ENCODE measurements at regions not wholly inside any gene's neighbourhood (a gene's known extent, or its start where the extent isn't known, plus 50 kb on each side); places are given as distances from the start of the nearest gene placed in this dataset.

GRCh38 chr13:76813891-76814290 is 72.3 kb downstream of the KCTD12 start:
- no peak for DNase-seq (ENCODE audit: low spot score)
- TF ChIP-seq EZH2 (IDR thresholded peaks at IDR 0.05; ENCODE audit: borderline replicate concordance, low read depth, low read length, poor library complexity, severe bottlenecking) (no peak), CTCF (conservative IDR thresholded peaks at IDR 0.05; ENCODE audit: low read depth, low read length) (no peak)
- no TSS peak for BruUV-seq (replicated peaks)
- intact Hi-C loops (cut with micrococcal nuclease; ENCODE audit: unreplicated experiment): no loop called here
- POLR2A ChIA-PET (ENCODE audit: low non-redundant PET): no interaction called here
- CTCF ChIA-PET: no interaction called here
- no peaks in the 10 kb centered on the region for H3K9me3 ChIP-seq (ENCODE audit: low read depth, low read length, poor library complexity, severe bottlenecking)
- H3K36me3 ChIP-seq (ENCODE audit: insufficient read depth, low read length, poor library complexity, severe bottlenecking): no peaks in the 10 kb centered on the region
- no peak overlapping the region for H3K27ac ChIP-seq (ENCODE audit: low read depth, low read length, poor library complexity, severe bottlenecking)
- no peaks in the 10 kb centered on the region for H3K4me1 ChIP-seq (ENCODE audit: insufficient read depth, low read length, poor library complexity, severe bottlenecking)
- H3K4me3 ChIP-seq (ENCODE audit: low read depth, low read length, poor library complexity, severe bottlenecking): no peak overlapping the region
- no peaks in the 10 kb centered on the region for H3K27me3 ChIP-seq (replicated peaks; ENCODE audit: insufficient read depth, low read depth, low read length, poor library complexity)

GRCh38 chr13:76813000-76813691 is 73.1 kb downstream of the KCTD12 start:
- ChIA-PET POLR2A (ENCODE audit: low non-redundant PET) (interaction anchor here (0.5 kb wide), 1 partner anchor 40 kb away, joined by 3 read pairs; no protein-coding TSS in a partner anchor), CTCF (no interaction called here)
- H3K9me3 ChIP-seq (ENCODE audit: low read depth, low read length, poor library complexity, severe bottlenecking): no peaks in the 10 kb centered on the region
- TF ChIP-seq EZH2 (IDR thresholded peaks at IDR 0.05; ENCODE audit: borderline replicate concordance, low read depth, low read length, poor library complexity, severe bottlenecking): no peak
- H3K4me1 ChIP-seq (ENCODE audit: insufficient read depth, low read length, poor library complexity, severe bottlenecking): no peaks in the 10 kb centered on the region
- no peak for DNase-seq (ENCODE audit: low spot score)
- no peaks in the 10 kb centered on the region for H3K27me3 ChIP-seq (replicated peaks; ENCODE audit: insufficient read depth, low read depth, low read length, poor library complexity)
- H3K27ac ChIP-seq (ENCODE audit: low read depth, low read length, poor library complexity, severe bottlenecking): no peak overlapping the region
- no TSS peak for BruUV-seq (replicated peaks)
- H3K4me3 ChIP-seq (ENCODE audit: low read depth, low read length, poor library complexity, severe bottlenecking): no peak overlapping the region
- no peaks in the 10 kb centered on the region for H3K36me3 ChIP-seq (ENCODE audit: insufficient read depth, low read length, poor library complexity, severe bottlenecking)
- intact Hi-C loops (cut with micrococcal nuclease; ENCODE audit: unreplicated experiment): no loop called here

GRCh38 chr13:76812206-76812897 is 73.9 kb downstream of the KCTD12 start:
- DNase-seq (ENCODE audit: low spot score): peak; percentile 31
- Histone ChIP-seq H3K4me1 (ENCODE audit: insufficient read depth, low read length, poor library complexity, severe bottlenecking) (no peaks in the 10 kb centered on the region), H3K27me3 (replicated peaks; ENCODE audit: insufficient read depth, low read depth, low read length, poor library complexity) (no peaks in the 10 kb centered on the region), H3K36me3 (ENCODE audit: insufficient read depth, low read length, poor library complexity, severe bottlenecking) (no peaks in the 10 kb centered on the region), H3K4me3 (ENCODE audit: low read depth, low read length, poor library complexity, severe bottlenecking) (no peak overlapping the region), H3K9me3 (ENCODE audit: low read depth, low read length, poor library complexity, severe bottlenecking) (no peaks in the 10 kb centered on the region), H3K27ac (ENCODE audit: low read depth, low read length, poor library complexity, severe bottlenecking) (no peak overlapping the region)
- TF ChIP-seq EZH2 (IDR thresholded peaks at IDR 0.05; ENCODE audit: borderline replicate concordance, low read depth, low read length, poor library complexity, severe bottlenecking) (no peak), CTCF (conservative IDR thresholded peaks at IDR 0.05; ENCODE audit: low read depth, low read length) (no peak)
- BruUV-seq (replicated peaks): no TSS peak
- ChIA-PET CTCF (interaction anchor here (0.5 kb wide), 1 partner anchor 63 kb away, joined by 9 read pairs; no protein-coding TSS in a partner anchor), POLR2A (ENCODE audit: low non-redundant PET) (interaction anchor here (0.5 kb wide), 1 partner anchor 41 kb away, joined by 3 read pairs; no protein-coding TSS in a partner anchor)
- intact Hi-C loops (cut with micrococcal nuclease; ENCODE audit: unreplicated experiment): no loop called here

Measured in A673 (cell line).